ENCODE measurements at regions not wholly inside any gene's neighbourhood (a gene's known extent, or its start where the extent isn't known, plus 50 kb on each side); places are given as distances from the start of the nearest gene placed in this dataset.

GRCh38 chr9:100852088-100852487, 176.4 kb upstream of the PLPPR1 start:
- no peaks in the 10 kb centered on the region for H3F3A ChIP-seq (replicated peaks; ENCODE audit: insufficient read depth)
- no peaks in the 10 kb centered on the region for H3K9me2 ChIP-seq
- H3K27me3 ChIP-seq (ENCODE audit: insufficient read depth) = no peaks in the 10 kb centered on the region
- H3K4me3 ChIP-seq (ENCODE audit: low read depth in 2 of 2, low read length in 1 of 2) = no peak overlapping the region
- H3K9me3 ChIP-seq = no peaks in the 10 kb centered on the region
- DNase-seq = no peak
- WGBS (ENCODE audit: low lambda C conversion rate) = 0% methylated on average over 4 of the region's 4 CpGs
- no peak overlapping the region for H2AFZ ChIP-seq (ENCODE audit: low read depth)
- ChIA-PET CTCF (interaction anchor here (1.3 kb wide), 1 partner anchor 23 kb away, joined by 4 read pairs; no protein-coding TSS in a partner anchor), POLR2A (no interaction called here)
- no peak overlapping the region for H3K4me2 ChIP-seq
- H3K9ac ChIP-seq = no peak overlapping the region
- H3K27ac ChIP-seq (ENCODE audit: low read depth in 2 of 2, low read length in 1 of 2) = no peak overlapping the region
- no peaks in the 10 kb centered on the region for H3K79me2 ChIP-seq (ENCODE audit: insufficient read depth)
- H4K20me1 ChIP-seq (ENCODE audit: insufficient read depth) = no peaks in the 10 kb centered on the region
- TF ChIP-seq MXI1 (IDR thresholded peaks at IDR 0.05; ENCODE audit: low read depth, low read length) (no peak), SIN3A (IDR thresholded peaks at IDR 0.05; ENCODE audit: borderline replicate concordance, low read depth, low read length) (no peak), REST (IDR thresholded peaks at IDR 0.05; ENCODE audit: low read depth, low read length) (no peak), FOXJ3 (CRISPR knock-in tag; IDR thresholded peaks at IDR 0.05) (no peak), GABPA (IDR thresholded peaks at IDR 0.05; ENCODE audit: low read depth) (no peak), TAF1 (IDR thresholded peaks at IDR 0.05; ENCODE audit: borderline replicate concordance, low read depth, low read length) (no peak), ELF1 (IDR thresholded peaks at IDR 0.05) (no peak), EZH2phosphoT487 (IDR thresholded peaks at IDR 0.05; ENCODE audit: borderline replicate concordance, low read depth) (no peak), YY1 (IDR thresholded peaks at IDR 0.05; ENCODE audit: low read depth) (no peak), MAX (IDR thresholded peaks at IDR 0.05; ENCODE audit: low read depth) (no peak), RXRA (IDR thresholded peaks at IDR 0.05; ENCODE audit: borderline replicate concordance, low read depth) (no peak), CTCF (IDR thresholded peaks at IDR 0.05) (no peak), FOXM1 (IDR thresholded peaks at IDR 0.05; ENCODE audit: low read depth) (no peak), EP300 (IDR thresholded peaks at IDR 0.05; ENCODE audit: borderline replicate concordance in 1 of 2, low read depth in 1 of 2, low read length in 1 of 2) (no peak), MEF2A (IDR thresholded peaks at IDR 0.05; ENCODE audit: borderline replicate concordance, low read depth) (no peak), GATA2 (CRISPR knock-in tag; IDR thresholded peaks at IDR 0.05) (no peak), JUND (IDR thresholded peaks at IDR 0.05) (no peak), RFX5 (IDR thresholded peaks at IDR 0.05; ENCODE audit: low read length) (no peak), NFIC (IDR thresholded peaks at IDR 0.05; ENCODE audit: borderline replicate concordance) (no peak)
- H3K36me3 ChIP-seq (replicated peaks in 1 of 2; ENCODE audit: control insufficient read depth in 1 of 2, insufficient read depth in 2 of 2, low read length in 1 of 2) = no peaks in the 10 kb centered on the region
- H3K4me1 ChIP-seq (ENCODE audit: control insufficient read depth in 1 of 2, insufficient read depth in 2 of 2, low read depth in 1 of 2, low read length in 1 of 2) = no peaks in the 10 kb centered on the region

All from SK-N-SH (cell line).